ENCODE measurements at regions not wholly inside any gene's neighbourhood (a gene's known extent, or its start where the extent isn't known, plus 50 kb on each side); places are given as distances from the start of the nearest gene placed in this dataset.

DNA sequence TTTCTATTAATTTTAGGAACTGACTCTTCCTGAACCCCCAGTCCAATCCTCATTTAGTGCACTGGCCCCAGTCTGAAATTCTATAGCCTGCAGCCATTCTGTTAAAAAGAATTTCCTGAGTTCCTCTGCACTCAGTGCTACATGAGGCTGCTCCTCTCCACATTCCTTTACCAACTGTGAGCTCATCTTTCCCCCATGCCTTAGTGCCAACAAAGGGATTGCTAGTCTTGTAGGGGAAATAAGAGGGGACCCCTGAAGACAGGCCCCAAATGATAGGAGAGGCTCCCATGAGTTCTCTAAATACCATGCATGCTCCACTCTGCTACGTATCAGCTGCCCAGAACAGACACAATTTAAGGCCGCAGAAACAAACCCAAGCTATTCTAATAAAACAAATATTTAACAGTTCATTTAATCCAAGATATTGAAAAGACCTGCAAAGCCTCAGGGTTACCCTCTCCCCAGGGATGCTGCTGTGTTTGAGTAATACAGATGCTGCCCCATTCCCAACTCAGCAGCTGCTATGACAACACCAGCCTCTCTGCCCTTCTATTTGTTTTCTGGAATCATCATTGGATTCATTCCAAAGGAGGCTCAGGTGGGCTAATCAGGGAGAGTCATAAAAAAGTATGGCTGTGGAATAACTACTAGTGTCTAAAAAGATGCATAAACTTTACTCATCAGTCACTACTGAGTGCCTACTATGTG is 228.5 kb downstream of the TOX3 start:
- H3K9me3 ChIP-seq (ENCODE audit: insufficient read depth, low read depth), result no peaks in the 10 kb centered on the region
- no peak for TF ChIP-seq EZH2 (IDR thresholded peaks at IDR 0.05; ENCODE audit: low read depth)
- TF ChIP-seq, protein P1, sequence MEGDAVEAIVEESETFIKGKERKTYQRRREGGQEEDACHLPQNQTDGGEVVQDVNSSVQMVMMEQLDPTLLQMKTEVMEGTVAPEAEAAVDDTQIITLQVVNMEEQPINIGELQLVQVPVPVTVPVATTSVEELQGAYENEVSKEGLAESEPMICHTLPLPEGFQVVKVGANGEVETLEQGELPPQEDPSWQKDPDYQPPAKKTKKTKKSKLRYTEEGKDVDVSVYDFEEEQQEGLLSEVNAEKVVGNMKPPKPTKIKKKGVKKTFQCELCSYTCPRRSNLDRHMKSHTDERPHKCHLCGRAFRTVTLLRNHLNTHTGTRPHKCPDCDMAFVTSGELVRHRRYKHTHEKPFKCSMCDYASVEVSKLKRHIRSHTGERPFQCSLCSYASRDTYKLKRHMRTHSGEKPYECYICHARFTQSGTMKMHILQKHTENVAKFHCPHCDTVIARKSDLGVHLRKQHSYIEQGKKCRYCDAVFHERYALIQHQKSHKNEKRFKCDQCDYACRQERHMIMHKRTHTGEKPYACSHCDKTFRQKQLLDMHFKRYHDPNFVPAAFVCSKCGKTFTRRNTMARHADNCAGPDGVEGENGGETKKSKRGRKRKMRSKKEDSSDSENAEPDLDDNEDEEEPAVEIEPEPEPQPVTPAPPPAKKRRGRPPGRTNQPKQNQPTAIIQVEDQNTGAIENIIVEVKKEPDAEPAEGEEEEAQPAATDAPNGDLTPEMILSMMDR (conservative IDR thresholded peaks at IDR 0.05), result no peak
- no TSS peak for BruUV-seq (replicated peaks)
- intact Hi-C loops (cut with micrococcal nuclease; ENCODE audit: unreplicated experiment), result no loop called here
- H3K4me3 ChIP-seq, result no peak overlapping the region
- H3K4me1 ChIP-seq (replicated peaks; ENCODE audit: insufficient read depth), result no peaks in the 10 kb centered on the region
- no peaks in the 10 kb centered on the region; the same call in 1 of the 2 replicates for H3K27me3 ChIP-seq (ENCODE audit: insufficient read depth, low read depth)
- CTCF ChIA-PET, result no interaction called here
- no peaks in the 10 kb centered on the region for H3K79me2 ChIP-seq (ENCODE audit: low read depth)
- no peak overlapping the region for H2AFZ ChIP-seq
- POLR2A ChIA-PET (ENCODE audit: unreplicated experiment), result no interaction called here
- no peak for DNase-seq
- no peaks in the 10 kb centered on the region for H4K20me1 ChIP-seq (ENCODE audit: insufficient read depth)
- no peak overlapping the region for H3K27ac ChIP-seq
- H3K4me2 ChIP-seq, result no peak overlapping the region
- H3K36me3 ChIP-seq (ENCODE audit: low read depth), result no peaks in the 10 kb centered on the region
- H3F3A ChIP-seq (ENCODE audit: insufficient read depth, low read depth), result no peaks in the 10 kb centered on the region
- no peaks in the 10 kb centered on the region for H3K9me2 ChIP-seq (ENCODE audit: insufficient read depth)

DNA sequence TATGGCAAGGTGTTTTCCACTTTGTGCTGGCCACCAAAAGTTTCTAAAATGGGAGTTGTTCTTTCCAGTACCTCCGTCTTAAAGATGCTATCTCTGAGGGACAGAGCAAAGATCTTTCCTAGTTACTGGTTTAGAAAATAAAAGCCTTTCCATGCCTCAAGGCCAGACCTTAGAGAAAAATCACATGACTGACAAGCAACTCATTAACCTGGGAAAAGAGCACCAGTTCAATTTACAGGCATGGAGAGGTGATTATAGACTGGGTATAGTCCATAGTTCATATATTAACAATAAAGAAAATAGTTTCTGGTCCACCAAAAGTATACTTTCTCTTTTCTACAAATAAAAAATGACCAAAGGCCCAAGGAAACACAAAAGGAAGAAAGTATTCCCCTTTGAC is 230.7 kb downstream of the TOX3 start:
- H2AFZ ChIP-seq, result no peak overlapping the region
- DNase-seq, result no peak
- no peaks in the 10 kb centered on the region; the same call in 1 of the 2 replicates for H3K27me3 ChIP-seq (ENCODE audit: insufficient read depth, low read depth)
- CTCF ChIA-PET, result no interaction called here
- no peak overlapping the region for H3K4me2 ChIP-seq
- no peaks in the 10 kb centered on the region for H3F3A ChIP-seq (ENCODE audit: insufficient read depth, low read depth)
- H3K79me2 ChIP-seq (ENCODE audit: low read depth), result no peaks in the 10 kb centered on the region
- H3K27ac ChIP-seq, result no peak overlapping the region
- no peak overlapping the region for H3K4me3 ChIP-seq
- TF ChIP-seq, protein P1 (conservative IDR thresholded peaks at IDR 0.05), result no peak
- no peak for TF ChIP-seq EZH2 (IDR thresholded peaks at IDR 0.05; ENCODE audit: low read depth)
- intact Hi-C loops (cut with micrococcal nuclease; ENCODE audit: unreplicated experiment), result no loop called here
- no TSS peak for BruUV-seq (replicated peaks)
- H3K9me3 ChIP-seq (ENCODE audit: insufficient read depth, low read depth), result no peaks in the 10 kb centered on the region
- H3K4me1 ChIP-seq (replicated peaks; ENCODE audit: insufficient read depth), result no peaks in the 10 kb centered on the region
- H3K36me3 ChIP-seq (ENCODE audit: low read depth), result no peaks in the 10 kb centered on the region
- POLR2A ChIA-PET (ENCODE audit: unreplicated experiment), result no interaction called here
- H4K20me1 ChIP-seq (ENCODE audit: insufficient read depth), result no peaks in the 10 kb centered on the region
- no peaks in the 10 kb centered on the region for H3K9me2 ChIP-seq (ENCODE audit: insufficient read depth)

DNA sequence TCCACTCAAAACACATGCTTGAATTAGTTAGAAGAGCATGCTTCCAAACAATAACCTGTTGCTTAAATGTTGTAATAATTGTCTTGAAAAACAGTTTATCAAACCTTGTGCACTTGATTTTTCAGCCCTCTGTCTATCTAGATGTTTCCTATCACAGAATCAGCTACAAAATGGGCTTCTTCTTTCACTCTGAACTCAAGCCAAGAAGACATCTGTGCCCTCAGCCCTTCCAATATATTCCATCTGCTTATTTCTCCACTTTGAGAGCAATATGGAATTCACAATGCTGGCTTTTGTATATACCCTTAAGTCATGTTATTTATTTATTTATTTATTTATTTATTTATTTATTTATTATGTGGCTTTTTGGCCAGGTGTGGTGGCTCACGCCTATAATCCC is 234.2 kb downstream of the TOX3 start:
- H3K9me2 ChIP-seq (ENCODE audit: insufficient read depth), result no peaks in the 10 kb centered on the region
- H3F3A ChIP-seq (ENCODE audit: insufficient read depth, low read depth), result no peaks in the 10 kb centered on the region
- H2AFZ ChIP-seq, result no peak overlapping the region
- no peak for DNase-seq
- ChIA-PET CTCF (no interaction called here), POLR2A (ENCODE audit: unreplicated experiment) (no interaction called here)
- no peaks in the 10 kb centered on the region; the same call in 1 of the 2 replicates for H3K27me3 ChIP-seq (ENCODE audit: insufficient read depth, low read depth)
- BruUV-seq (replicated peaks), result no TSS peak
- no peak overlapping the region for H3K4me2 ChIP-seq
- intact Hi-C loops (cut with micrococcal nuclease; ENCODE audit: unreplicated experiment), result no loop called here
- TF ChIP-seq, protein P1 (conservative IDR thresholded peaks at IDR 0.05), result no peak
- no peak for TF ChIP-seq EZH2 (IDR thresholded peaks at IDR 0.05; ENCODE audit: low read depth)
- H3K27ac ChIP-seq, result no peak overlapping the region
- H3K79me2 ChIP-seq (ENCODE audit: low read depth), result no peaks in the 10 kb centered on the region
- no peaks in the 10 kb centered on the region for H4K20me1 ChIP-seq (ENCODE audit: insufficient read depth)
- no peaks in the 10 kb centered on the region for H3K36me3 ChIP-seq (ENCODE audit: low read depth)
- H3K4me1 ChIP-seq (replicated peaks; ENCODE audit: insufficient read depth), result no peaks in the 10 kb centered on the region
- H3K9me3 ChIP-seq (ENCODE audit: insufficient read depth, low read depth), result no peaks in the 10 kb centered on the region
- H3K4me3 ChIP-seq, result no peak overlapping the region
